ENCODE measurements at regions not wholly inside any gene's neighbourhood (a gene's known extent, or its start where the extent isn't known, plus 50 kb on each side); places are given as distances from the start of the nearest gene placed in this dataset.

DNA sequence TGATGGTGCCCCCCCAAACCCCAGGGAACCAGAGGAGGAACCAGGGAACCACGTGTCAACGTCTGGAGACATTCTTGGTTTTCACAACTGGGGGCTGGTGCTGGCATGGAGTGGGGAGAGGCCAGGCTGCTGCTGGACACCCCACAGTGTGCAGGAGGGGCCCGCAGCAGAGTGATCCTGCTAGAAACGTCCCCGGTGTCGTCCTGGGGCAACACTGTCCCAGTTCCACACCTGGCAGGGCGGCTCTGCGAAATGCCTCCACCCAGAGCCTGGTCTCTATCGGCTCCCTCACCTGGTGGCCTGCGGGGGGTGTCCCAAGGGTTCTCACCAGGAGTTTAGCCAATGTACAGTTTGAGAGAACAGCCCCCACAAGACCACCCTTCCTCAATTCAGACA, 226.3 kb downstream of the CTTN start:
- Mint-ChIP-seq H3K36me3 (ENCODE audit: insufficient read depth) (no peaks in the 10 kb centered on the region), H3K4me3 (no peak overlapping the region), H3K4me1 (ENCODE audit: low read depth in 2 of 2) (peaks cover 0 to 1% of the 10 kb centered on the region in 2 donors), H3K9me3 (no peaks in the 10 kb centered on the region), H3K27me3 (peaks cover 5 to 19% of the 10 kb centered on the region in 2 donors), H3K27ac (no peak overlapping the region)
- DNase-seq = no peak
- ATAC-seq (replicated peaks) = no peak

DNA sequence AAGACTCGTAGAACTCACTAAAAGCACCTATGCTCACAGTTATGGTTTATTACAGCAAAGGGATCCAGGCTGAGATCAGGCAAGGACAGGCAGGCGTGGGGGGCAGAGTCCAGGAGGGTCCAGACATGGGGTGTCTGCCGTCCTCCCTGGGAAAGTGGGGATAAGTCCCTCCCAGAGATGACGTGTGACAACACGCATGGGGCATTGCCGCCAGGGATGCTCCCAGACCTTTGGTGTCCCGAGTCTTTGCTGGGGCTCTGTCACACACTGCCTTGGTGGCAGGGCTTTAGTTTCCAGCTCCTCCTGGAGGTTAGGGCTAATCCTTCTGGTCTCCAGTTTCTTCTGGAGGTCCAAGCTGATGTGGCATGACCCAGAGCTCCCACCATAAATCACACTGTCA, 226.7 kb downstream of the CTTN start:
- Mint-ChIP-seq H3K36me3 (ENCODE audit: insufficient read depth) (no peaks in the 10 kb centered on the region), H3K4me3 (no peak overlapping the region), H3K4me1 (ENCODE audit: low read depth in 2 of 2) (peaks cover 0 to 1% of the 10 kb centered on the region in 2 donors), H3K27me3 (peaks cover 7 to 23% of the 10 kb centered on the region in 2 donors), H3K27ac (no peak overlapping the region), H3K9me3 (no peaks in the 10 kb centered on the region)
- DNase-seq = no peak
- no peak for ATAC-seq (replicated peaks)

DNA sequence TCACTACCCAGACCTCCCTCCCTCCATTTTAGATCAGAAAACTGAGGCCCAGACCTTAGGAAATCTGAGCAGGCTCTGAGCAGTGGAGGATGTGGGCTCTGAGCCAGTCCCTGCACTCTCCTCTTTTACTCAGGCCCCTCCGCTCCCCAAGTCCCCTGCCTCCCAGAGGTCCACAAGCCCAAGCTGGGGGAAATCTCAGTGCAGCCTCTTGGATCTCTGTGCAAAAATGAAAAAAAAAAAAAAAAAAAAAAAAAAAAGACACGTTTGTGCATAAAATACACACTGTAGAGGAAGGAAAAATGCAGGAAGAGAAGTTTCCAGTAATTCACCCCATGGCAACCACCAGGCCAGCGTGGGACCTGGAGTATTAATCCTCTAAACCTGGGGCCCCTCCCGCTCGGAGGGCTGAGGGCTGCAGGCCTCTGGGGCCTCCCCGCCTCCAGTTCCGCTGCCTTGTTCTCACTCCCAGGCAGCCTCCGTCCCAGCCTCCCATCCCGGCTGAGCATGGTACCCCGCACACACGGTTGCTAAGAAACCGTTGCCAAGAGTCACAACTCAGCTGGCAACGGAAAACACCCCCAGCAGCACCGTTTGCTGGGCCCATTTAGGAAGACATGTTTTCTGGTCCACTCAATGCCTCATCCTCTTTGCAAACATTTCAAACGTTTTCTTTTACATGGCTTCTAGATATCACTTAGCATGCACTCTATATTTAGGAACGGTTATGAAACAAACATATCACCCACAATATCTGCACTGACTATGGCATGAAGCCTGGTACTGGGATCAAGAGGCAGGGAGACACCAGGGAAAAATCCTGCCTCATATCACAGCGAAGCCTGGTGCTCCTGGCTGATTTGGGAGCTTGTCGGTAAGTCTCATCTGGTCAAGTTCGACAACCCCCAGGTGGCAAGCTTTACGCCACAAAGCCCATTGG, 227.5 kb downstream of the CTTN start:
- peaks cover 0 to 1% of the 10 kb centered on the region in 2 donors for H3K4me1 Mint-ChIP-seq (ENCODE audit: low read depth in 2 of 2)
- no peaks in the 10 kb centered on the region for H3K9me3 Mint-ChIP-seq
- peaks cover 15 to 31% of the 10 kb centered on the region in 2 donors for H3K27me3 Mint-ChIP-seq
- ATAC-seq (replicated peaks) = no peak
- DNase-seq = no peak
- no peak overlapping the region for H3K27ac Mint-ChIP-seq
- no peaks in the 10 kb centered on the region for H3K36me3 Mint-ChIP-seq (ENCODE audit: insufficient read depth)
- no peak overlapping the region for H3K4me3 Mint-ChIP-seq

DNA sequence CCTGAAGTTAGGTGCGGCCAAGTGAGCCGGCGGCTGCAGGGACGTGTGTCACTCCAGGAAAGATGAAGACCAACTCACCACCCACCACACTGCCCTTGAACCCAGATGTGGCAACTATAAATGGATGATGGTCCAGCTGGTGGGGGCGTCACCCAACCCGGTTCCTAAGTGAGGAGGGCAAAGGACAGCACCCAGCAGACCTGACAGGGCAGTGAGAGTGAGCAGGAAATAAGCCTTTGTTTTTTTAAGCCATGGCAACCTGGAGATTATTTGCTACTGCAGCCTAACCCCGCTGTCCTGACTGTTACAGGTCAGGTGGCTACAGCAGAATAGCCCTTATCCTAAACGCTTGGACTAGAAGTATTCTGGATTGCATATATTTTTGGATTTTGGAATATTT, 228.9 kb downstream of the CTTN start:
- Mint-ChIP-seq H3K27me3 (peaks cover 15 to 34% of the 10 kb centered on the region in 2 donors), H3K4me3 (no peak overlapping the region), H3K9me3 (no peaks in the 10 kb centered on the region), H3K36me3 (ENCODE audit: insufficient read depth) (no peaks in the 10 kb centered on the region), H3K27ac (no peak overlapping the region), H3K4me1 (ENCODE audit: low read depth in 2 of 2) (peaks cover 0 to 1% of the 10 kb centered on the region in 2 donors)
- ATAC-seq (replicated peaks) (no peak), DNase-seq (no peak)

DNA sequence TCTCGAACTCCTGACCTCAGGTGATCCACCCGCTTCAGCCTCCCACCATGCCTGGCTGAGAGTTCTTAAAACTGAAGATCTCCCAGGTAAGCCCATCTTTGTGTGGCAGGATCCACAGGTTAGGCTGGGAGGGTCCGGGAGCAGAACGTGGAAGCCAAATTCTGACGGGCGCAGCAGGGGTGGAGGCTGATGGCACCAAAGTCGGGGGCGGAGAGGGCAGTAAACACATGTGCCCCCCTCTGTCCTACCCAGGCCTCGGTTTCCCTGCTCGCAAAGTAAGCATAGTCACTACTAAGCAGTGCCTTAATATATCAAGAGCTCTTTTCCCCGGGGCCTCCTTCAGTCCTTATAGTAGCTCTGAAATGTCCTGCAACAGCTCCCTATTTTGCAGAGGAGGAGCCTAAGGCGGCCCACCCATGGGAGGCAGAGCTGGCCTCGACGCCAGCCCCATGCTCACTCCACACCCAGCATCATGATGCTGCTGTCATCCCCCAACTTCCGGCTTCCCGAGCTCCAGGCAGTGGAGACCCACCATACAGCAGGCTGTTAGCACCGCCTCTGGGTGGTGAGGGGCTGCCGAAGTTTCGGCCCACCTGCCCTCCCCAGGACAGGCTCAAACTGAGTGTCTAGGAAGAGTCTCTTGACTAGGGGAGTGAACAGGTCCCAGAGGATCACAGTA, 230.0 kb downstream of the CTTN start:
- H3K9me3 Mint-ChIP-seq = no peaks in the 10 kb centered on the region
- no peak overlapping the region for H3K27ac Mint-ChIP-seq
- no peak for ATAC-seq (replicated peaks)
- H3K27me3 Mint-ChIP-seq = peaks cover 15 to 38% of the 10 kb centered on the region in 2 donors
- DNase-seq = no peak
- no peaks in the 10 kb centered on the region for H3K36me3 Mint-ChIP-seq (ENCODE audit: insufficient read depth)
- H3K4me1 Mint-ChIP-seq (ENCODE audit: low read depth in 2 of 2) = peaks cover 0 to 1% of the 10 kb centered on the region in 2 donors
- H3K4me3 Mint-ChIP-seq = no peak overlapping the region

DNA sequence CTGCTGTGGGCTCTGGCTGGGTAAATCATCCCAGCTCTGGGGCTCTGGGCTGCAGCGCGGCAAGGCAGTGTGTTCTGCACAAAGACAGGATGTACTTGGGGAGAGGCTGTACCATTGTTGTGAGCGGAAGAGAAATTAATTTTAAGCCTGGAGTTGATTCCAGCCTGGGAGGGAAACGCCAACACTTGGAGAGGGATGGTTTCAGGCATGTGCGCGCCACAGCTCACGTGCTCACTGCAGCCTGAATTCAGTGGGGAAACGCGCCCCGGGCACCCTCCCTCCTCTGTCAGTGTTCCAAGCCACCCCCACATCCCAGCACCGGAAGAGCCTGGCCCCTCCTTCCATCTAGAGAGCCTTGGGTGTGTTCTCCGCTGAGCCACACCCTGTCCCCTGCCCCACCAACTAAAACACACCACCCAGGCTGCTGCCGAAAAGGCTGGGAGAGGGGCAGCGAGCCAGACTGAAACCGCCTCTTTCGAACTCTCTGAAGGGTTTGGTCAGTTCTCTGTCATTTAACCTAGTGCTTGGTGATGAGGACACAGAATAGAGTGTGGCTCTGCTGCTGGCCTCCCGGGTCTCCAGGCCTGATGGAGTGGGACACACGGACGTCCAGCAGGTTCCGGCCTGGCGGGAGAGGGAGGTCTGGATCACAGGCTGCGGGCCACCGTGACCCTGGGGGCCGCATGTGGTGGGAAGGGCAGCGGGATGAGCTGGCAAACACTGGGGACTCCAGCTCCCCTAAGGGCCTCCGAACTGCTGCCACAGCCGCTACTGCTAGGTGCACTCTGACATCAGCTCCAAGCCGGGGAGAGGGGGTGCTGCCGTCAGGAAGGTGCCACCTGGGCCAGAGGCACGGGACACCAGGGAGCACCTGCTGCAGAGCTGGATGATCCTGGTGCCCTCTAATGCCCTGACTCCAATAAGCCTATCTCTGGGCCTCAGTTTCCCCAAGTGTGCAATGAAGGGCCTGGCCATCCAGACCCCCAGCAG, 230.8 kb downstream of the CTTN start:
- H3K36me3 Mint-ChIP-seq (ENCODE audit: insufficient read depth) = no peaks in the 10 kb centered on the region
- DNase-seq (no peak), ATAC-seq (replicated peaks) (no peak)
- H3K27me3 Mint-ChIP-seq = peaks cover 15 to 36% of the 10 kb centered on the region in 2 donors
- H3K27ac Mint-ChIP-seq = no peak overlapping the region
- no peak overlapping the region for H3K4me3 Mint-ChIP-seq
- H3K4me1 Mint-ChIP-seq (ENCODE audit: low read depth in 2 of 2) = peaks cover 0 to 1% of the 10 kb centered on the region in 2 donors
- no peaks in the 10 kb centered on the region for H3K9me3 Mint-ChIP-seq

DNA sequence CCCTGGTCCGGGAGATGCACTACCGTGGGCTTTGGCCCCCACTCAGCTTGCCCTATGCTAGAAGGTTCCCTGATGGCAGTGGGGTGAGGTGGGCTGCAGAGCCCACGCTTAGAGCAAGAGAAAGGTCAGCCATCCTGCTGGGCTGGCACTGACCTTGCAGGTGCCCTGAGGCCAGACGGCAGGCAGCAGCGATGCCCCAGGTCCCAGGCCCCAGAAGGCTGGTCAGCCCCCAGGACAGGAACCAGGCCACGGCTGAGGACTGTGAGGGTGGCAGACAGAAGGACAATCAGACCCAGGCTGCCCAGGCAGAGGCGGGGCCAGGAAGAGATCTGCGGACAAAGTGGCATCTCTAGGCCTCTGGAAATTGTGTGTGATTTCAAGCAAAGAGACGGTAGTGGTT, 231.7 kb downstream of the CTTN start:
- Mint-ChIP-seq H3K27ac (no peak overlapping the region), H3K4me3 (no peak overlapping the region), H3K27me3 (peaks cover 15 to 36% of the 10 kb centered on the region in 2 donors), H3K4me1 (ENCODE audit: low read depth in 2 of 2) (peaks cover 0 to 1% of the 10 kb centered on the region in 2 donors), H3K9me3 (no peaks in the 10 kb centered on the region), H3K36me3 (ENCODE audit: insufficient read depth) (no peaks in the 10 kb centered on the region)
- DNase-seq (no peak), ATAC-seq (replicated peaks) (no peak)

DNA sequence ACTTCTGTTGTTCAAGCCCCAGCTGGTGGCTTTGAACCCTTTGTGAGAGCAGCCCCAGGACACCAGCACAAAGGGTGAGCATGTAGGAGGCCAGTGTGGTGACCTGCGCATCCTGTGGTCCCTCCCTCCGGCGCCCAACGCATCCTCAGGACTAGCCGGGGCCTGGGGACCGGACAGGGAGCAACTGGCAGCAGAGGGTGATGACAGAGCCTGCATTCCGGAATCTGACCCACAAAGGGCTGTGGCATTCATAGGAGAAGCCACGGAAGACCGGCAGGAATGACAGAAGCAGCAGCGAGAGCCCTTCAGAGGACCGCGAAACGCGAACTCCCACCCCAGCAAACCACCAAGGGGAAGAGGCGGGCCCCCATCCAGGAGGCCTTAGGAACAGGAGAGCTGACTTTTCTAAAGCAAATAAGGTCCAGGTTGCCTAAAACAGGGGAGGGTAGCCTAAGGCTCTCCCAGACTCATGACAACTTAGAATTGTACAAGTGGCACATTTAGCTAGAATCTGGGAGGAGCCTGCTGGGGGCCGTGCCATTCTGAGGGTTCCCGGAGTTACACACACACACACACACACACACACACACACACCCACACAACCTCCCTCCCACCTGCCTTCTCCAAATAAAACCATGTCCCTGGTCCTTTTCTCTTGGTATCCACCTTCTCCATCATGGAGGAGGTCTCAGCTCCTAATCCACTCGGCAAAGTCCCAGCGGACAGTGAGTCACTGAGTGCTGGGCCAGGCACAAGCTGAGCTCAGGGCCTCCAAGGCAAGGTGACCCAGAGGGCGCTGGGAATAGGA, 232.7 kb downstream of the CTTN start:
- H3K9me3 Mint-ChIP-seq = no peaks in the 10 kb centered on the region
- no peak overlapping the region for H3K4me3 Mint-ChIP-seq
- DNase-seq (no peak), ATAC-seq (replicated peaks) (no peak)
- no peaks in the 10 kb centered on the region for H3K36me3 Mint-ChIP-seq (ENCODE audit: insufficient read depth)
- no peak overlapping the region for H3K27ac Mint-ChIP-seq
- peaks cover 0 to 1% of the 10 kb centered on the region in 2 donors for H3K4me1 Mint-ChIP-seq (ENCODE audit: low read depth in 2 of 2)
- H3K27me3 Mint-ChIP-seq = peaks cover 15 to 36% of the 10 kb centered on the region in 2 donors

DNA sequence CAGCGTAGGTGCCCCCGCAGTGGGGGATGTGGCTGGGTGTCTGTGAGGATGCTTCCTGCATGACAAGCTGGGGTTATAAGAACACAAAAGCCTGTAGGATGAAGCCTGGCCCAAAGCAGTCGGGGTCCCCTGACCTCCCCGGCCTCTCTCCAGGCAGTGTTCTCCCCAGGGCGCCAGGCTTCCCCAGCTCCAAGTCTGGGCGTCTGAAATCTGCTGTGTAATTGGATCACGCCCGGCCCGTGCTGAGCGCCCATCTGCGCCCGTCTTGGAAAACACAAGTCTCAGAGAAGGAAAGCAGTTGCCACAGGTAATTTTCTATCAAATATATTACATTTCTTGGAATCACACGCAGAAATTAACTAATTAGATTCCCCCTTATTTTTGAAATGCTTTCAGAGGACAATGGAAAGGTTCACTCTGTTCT, 233.3 kb downstream of the CTTN start:
- ATAC-seq (replicated peaks) (no peak), DNase-seq (no peak)
- no peaks in the 10 kb centered on the region for H3K9me3 Mint-ChIP-seq
- H3K4me3 Mint-ChIP-seq = no peak overlapping the region
- H3K27me3 Mint-ChIP-seq = peaks cover 15 to 36% of the 10 kb centered on the region in 2 donors
- peaks cover 0 to 1% of the 10 kb centered on the region in 2 donors for H3K4me1 Mint-ChIP-seq (ENCODE audit: low read depth in 2 of 2)
- no peaks in the 10 kb centered on the region for H3K36me3 Mint-ChIP-seq (ENCODE audit: insufficient read depth)
- no peak overlapping the region for H3K27ac Mint-ChIP-seq

DNA sequence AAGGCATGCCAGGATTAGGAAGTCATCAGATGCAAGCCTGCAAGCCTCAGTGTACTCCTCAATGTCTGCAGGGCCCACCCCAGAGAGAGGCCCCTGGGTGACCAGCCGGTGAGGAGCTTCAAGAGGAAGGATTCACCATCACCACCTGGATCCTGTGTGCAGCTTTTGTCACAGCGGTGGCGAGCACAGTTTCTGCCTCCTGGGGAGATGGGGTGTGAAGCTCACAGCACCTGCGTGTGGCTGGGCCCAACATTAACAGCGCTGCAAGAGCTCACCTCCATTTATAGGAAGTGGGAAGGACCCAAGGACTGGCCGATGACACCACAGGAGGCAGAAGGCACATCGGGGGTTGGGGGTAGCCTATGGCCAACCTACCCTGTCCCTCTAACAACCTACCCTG, 235.3 kb downstream of the CTTN start:
- no peak for ATAC-seq (replicated peaks)
- no peaks in the 10 kb centered on the region for H3K36me3 Mint-ChIP-seq (ENCODE audit: insufficient read depth)
- DNase-seq = no peak
- no peak overlapping the region for H3K27ac Mint-ChIP-seq
- no peak overlapping the region for H3K4me3 Mint-ChIP-seq
- peaks cover 0 to 1% of the 10 kb centered on the region in 2 donors for H3K4me1 Mint-ChIP-seq (ENCODE audit: low read depth in 2 of 2)
- peaks cover 13 to 32% of the 10 kb centered on the region in 2 donors for H3K27me3 Mint-ChIP-seq
- H3K9me3 Mint-ChIP-seq = no peaks in the 10 kb centered on the region

DNA sequence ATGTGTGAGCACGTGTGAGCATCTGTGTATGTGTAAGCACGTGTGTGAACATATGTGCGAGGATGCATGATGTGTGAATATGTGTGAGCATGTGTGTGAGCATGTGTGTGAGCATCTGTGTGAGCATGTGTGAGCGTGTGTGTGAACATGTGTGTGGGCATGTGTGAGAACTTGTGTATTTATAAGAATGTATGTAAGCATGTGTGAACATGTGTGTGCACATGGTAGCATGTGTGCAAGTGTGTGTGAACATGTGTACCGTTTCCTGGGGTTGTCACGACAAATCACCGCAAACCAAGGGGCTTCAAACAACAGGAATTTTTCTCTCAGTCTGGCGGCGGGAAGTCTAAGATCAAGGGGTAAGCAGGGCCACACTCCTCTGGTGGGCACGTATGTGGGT, 238.3 kb downstream of the CTTN start:
- no peaks in the 10 kb centered on the region for H3K36me3 Mint-ChIP-seq (ENCODE audit: insufficient read depth)
- H3K9me3 Mint-ChIP-seq = no peaks in the 10 kb centered on the region
- no peak overlapping the region for H3K4me3 Mint-ChIP-seq
- DNase-seq = no peak
- H3K27me3 Mint-ChIP-seq = peaks cover 22 to 33% of the 10 kb centered on the region in 2 donors
- no peak for ATAC-seq (replicated peaks)
- peaks cover 0 to 2% of the 10 kb centered on the region in 2 donors for H3K4me1 Mint-ChIP-seq (ENCODE audit: low read depth in 2 of 2)
- no peak overlapping the region for H3K27ac Mint-ChIP-seq

DNA sequence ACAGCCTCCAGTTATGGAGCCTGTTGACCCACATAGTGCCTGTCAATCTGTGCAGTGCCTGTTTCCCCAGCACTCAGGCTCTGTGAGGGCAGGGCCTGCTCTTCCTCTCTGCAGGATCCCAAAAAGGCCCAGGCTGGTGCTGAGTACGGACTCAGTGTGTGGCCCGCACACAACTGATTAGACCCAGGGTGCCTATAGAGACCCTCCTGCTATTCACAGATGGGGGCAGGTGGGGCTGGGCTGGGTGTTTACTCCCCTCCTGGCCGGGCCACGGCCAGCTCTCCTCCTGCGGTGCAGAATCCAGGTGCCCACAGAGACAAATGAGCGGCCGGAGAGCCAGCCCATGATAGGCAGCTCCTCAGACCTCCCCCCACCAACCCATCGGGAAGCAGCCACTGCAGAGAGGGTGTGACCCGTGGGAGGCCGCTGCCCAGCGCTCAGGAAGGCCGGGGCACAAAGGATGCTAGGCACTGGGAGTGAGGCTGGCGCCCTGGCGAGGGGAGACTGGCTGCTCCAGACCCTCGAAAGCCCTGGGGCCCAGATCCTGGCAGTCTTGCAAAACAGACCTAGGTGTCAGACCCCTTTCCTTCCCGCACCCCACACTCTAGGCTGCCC, 239.0 kb downstream of the CTTN start:
- no peaks in the 10 kb centered on the region for H3K36me3 Mint-ChIP-seq (ENCODE audit: insufficient read depth)
- no peak overlapping the region for H3K27ac Mint-ChIP-seq
- no peak for DNase-seq
- no peaks in the 10 kb centered on the region for H3K9me3 Mint-ChIP-seq
- ATAC-seq (replicated peaks) = no peak
- no peak overlapping the region for H3K4me3 Mint-ChIP-seq
- H3K27me3 Mint-ChIP-seq = peaks cover 23 to 32% of the 10 kb centered on the region in 2 donors
- H3K4me1 Mint-ChIP-seq (ENCODE audit: low read depth in 2 of 2) = peaks cover 0 to 2% of the 10 kb centered on the region in 2 donors

Measured in effector memory CD8-positive, alpha-beta T cell (primary cell).